SU-DHL-6 (cell line): ENCODE measurements at regions not wholly inside any gene's neighbourhood (a gene's known extent, or its start where the extent isn't known, plus 50 kb on each side); places are given as distances from the start of the nearest gene placed in this dataset.

Source experiments
- EZH2phosphoT487 ChIP-seq: fragments of 200-600 bp; sonication (generic), shearing (Covaris generic); conservative IDR thresholded peaks from 2 replicates; pipeline ENCODE4 v1.6.1; 2018; ENCODE audit warnings: mild to moderate bottlenecking, antibody characterized with exemption, low read length, moderate library complexity, mixed read lengths
- TF ChIP-seq, protein P1 (sequence below): fragments of 200-600 bp; sonication (generic); IDR thresholded peaks from one replicate; pipeline ENCODE4 v1.5.1; 2017; ENCODE audit warnings: antibody characterized with exemption, mild to moderate bottlenecking, low read length, moderate library complexity; ENCODE audit not compliant: insufficient read depth, poor library complexity, severe bottlenecking

DNA sequence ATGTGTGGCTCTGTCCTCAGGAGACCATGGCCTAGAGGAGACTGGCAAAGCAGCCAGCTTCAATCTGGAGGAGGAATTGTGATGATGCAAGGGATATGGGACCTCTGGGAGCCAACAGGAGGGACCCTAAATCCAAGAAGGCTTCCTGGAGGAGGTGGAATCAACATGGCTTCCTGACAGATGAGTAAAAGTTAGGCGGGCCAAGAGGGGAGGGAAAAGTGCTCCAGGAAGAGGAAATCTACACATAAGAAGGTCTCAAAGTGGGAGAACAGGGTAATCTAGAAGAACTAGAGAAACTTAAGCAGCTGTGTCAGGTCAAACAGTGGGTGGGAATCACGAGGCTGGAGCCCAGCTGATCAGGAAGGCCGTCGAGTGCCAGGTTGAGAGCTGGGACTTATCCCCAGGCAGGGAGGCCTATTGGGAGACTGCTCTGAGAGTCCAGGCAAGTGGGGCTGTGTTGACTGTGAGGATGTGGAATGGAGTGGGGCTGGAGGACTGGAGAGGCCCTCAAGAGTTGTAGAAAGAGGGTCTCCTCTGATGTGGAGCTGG, 119.1 kb downstream of the C9orf50 start:
- TF ChIP-seq, protein P1, sequence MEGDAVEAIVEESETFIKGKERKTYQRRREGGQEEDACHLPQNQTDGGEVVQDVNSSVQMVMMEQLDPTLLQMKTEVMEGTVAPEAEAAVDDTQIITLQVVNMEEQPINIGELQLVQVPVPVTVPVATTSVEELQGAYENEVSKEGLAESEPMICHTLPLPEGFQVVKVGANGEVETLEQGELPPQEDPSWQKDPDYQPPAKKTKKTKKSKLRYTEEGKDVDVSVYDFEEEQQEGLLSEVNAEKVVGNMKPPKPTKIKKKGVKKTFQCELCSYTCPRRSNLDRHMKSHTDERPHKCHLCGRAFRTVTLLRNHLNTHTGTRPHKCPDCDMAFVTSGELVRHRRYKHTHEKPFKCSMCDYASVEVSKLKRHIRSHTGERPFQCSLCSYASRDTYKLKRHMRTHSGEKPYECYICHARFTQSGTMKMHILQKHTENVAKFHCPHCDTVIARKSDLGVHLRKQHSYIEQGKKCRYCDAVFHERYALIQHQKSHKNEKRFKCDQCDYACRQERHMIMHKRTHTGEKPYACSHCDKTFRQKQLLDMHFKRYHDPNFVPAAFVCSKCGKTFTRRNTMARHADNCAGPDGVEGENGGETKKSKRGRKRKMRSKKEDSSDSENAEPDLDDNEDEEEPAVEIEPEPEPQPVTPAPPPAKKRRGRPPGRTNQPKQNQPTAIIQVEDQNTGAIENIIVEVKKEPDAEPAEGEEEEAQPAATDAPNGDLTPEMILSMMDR, result no peak
- TF ChIP-seq EZH2phosphoT487, result no peak
